Hepatocyte (in vitro differentiated cells): ENCODE measurements at regions not wholly inside any gene's neighbourhood (a gene's known extent, or its start where the extent isn't known, plus 50 kb on each side); places are given as distances from the start of the nearest gene placed in this dataset.

Source experiments
- DNase-seq: peaks from one replicate; pipeline ENCODE4 v3.0.0-alpha.2; 2016; ENCODE audit warnings: low spot score
- H2AFZ ChIP-seq: fragments of 200-600 bp; sonication (generic); 2 replicates; pipeline ENCODE4 v1.6.0; 2016; ENCODE audit warnings: antibody characterized with exemption, mild to moderate bottlenecking
- H3K27ac ChIP-seq: fragments of 200-600 bp; sonication (generic); 2 replicates; pipeline ENCODE4 v1.5.1; 2016; ENCODE audit warnings: mild to moderate bottlenecking
- H3K27me3 ChIP-seq: fragments of 200-600 bp; sonication (generic); 2 replicates; pipeline ENCODE4 v1.6.1; 2016
- H3K36me3 ChIP-seq: fragments of 200-600 bp; sonication (generic); replicated peaks from 2 replicates; pipeline ENCODE4 v1.5.1; 2016; ENCODE audit warnings: low read depth; ENCODE audit not compliant: insufficient read depth
- H3K4me1 ChIP-seq: fragments of 200-600 bp; sonication (generic); 2 replicates; pipeline ENCODE4 v1.5.1; 2016; ENCODE audit warnings: mild to moderate bottlenecking, moderate library complexity; ENCODE audit not compliant: insufficient read depth
- H3K4me2 ChIP-seq: fragments of 200-600 bp; sonication (generic); 2 replicates; pipeline ENCODE4 v1.6.0; 2016
- H3K4me3 ChIP-seq: fragments of 200-600 bp; sonication (generic); 2 replicates; pipeline ENCODE4 v1.5.1; 2016; ENCODE audit warnings: mild to moderate bottlenecking
- H3K79me2 ChIP-seq: fragments of 200-600 bp; sonication (generic); 2 replicates; pipeline ENCODE4 v1.6.0; 2017; ENCODE audit warnings: mild to moderate bottlenecking
- H3K9me2 ChIP-seq: fragments of 200-600 bp; sonication (generic); replicated peaks from 2 replicates; pipeline ENCODE4 v1.6.0; 2017; ENCODE audit warnings: mild to moderate bottlenecking; ENCODE audit not compliant: insufficient read depth
- H3K9me3 ChIP-seq: fragments of 200-600 bp; sonication (generic); 2 replicates; pipeline ENCODE4 v1.5.1; 2016; ENCODE audit warnings: low read depth, mild to moderate bottlenecking
- H4K20me1 ChIP-seq: fragments of 200-600 bp; sonication (generic); 2 replicates; pipeline ENCODE4 v1.6.0; 2016; ENCODE audit warnings: mild to moderate bottlenecking; ENCODE audit not compliant: insufficient read depth, poor library complexity, severe bottlenecking
- EZH2 ChIP-seq: fragments of 200-600 bp; sonication (generic); IDR thresholded peaks from 2 replicates; pipeline ENCODE4 v1.6.1; 2016; ENCODE audit warnings: antibody characterized with exemption, mild to moderate bottlenecking, borderline replicate concordance
- EZH2phosphoT487 ChIP-seq: fragments of 200-600 bp; sonication (generic); IDR thresholded peaks from one replicate; pipeline ENCODE4 v1.6.1; 2018; ENCODE audit warnings: antibody characterized with exemption, mild to moderate bottlenecking, low read depth, moderate library complexity; ENCODE audit not compliant: unreplicated experiment, severe bottlenecking
- WGBS: methylation state at CpG from one replicate; pipeline ENCODE4 v1.1.6; 2016; ENCODE audit warnings: low lambda C conversion rate; ENCODE audit errors: missing lambda C conversion rate; 5-methylcytosine and 5-hydroxymethylcytosine counted together
- TF ChIP-seq, protein P1 (sequence below): fragments of 200-600 bp; sonication (generic); IDR thresholded peaks from 2 replicates; pipeline ENCODE4 v1.5.1; 2016; ENCODE audit warnings: antibody characterized with exemption, mild to moderate bottlenecking; ENCODE audit not compliant: poor library complexity

- no peak overlapping the region for H3K27ac ChIP-seq
- H3K9me2 ChIP-seq, result no peaks in the 10 kb centered on the region
- no peaks in the 10 kb centered on the region for H3K27me3 ChIP-seq
- no peaks in the 10 kb centered on the region for H3K36me3 ChIP-seq
- H4K20me1 ChIP-seq, result no peaks in the 10 kb centered on the region
- no peaks in the 10 kb centered on the region for H3K4me1 ChIP-seq
- DNase-seq, result peak; percentile 49
- H3K4me2 ChIP-seq, result no peak overlapping the region
- no peaks in the 10 kb centered on the region for H3K9me3 ChIP-seq
- TF ChIP-seq, protein P1, sequence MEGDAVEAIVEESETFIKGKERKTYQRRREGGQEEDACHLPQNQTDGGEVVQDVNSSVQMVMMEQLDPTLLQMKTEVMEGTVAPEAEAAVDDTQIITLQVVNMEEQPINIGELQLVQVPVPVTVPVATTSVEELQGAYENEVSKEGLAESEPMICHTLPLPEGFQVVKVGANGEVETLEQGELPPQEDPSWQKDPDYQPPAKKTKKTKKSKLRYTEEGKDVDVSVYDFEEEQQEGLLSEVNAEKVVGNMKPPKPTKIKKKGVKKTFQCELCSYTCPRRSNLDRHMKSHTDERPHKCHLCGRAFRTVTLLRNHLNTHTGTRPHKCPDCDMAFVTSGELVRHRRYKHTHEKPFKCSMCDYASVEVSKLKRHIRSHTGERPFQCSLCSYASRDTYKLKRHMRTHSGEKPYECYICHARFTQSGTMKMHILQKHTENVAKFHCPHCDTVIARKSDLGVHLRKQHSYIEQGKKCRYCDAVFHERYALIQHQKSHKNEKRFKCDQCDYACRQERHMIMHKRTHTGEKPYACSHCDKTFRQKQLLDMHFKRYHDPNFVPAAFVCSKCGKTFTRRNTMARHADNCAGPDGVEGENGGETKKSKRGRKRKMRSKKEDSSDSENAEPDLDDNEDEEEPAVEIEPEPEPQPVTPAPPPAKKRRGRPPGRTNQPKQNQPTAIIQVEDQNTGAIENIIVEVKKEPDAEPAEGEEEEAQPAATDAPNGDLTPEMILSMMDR, result peak; percentile 56
- no peak for TF ChIP-seq EZH2phosphoT487
- no peaks in the 10 kb centered on the region for H3K79me2 ChIP-seq
- no peak overlapping the region for H2AFZ ChIP-seq
- no peak overlapping the region for H3K4me3 ChIP-seq
- WGBS, result 72% methylated on average over 1 of the region's 1 CpG
Observed at GRCh38 chr5:117590944-117591343, 1016.3 kb upstream of the SEMA6A start.

DNA sequence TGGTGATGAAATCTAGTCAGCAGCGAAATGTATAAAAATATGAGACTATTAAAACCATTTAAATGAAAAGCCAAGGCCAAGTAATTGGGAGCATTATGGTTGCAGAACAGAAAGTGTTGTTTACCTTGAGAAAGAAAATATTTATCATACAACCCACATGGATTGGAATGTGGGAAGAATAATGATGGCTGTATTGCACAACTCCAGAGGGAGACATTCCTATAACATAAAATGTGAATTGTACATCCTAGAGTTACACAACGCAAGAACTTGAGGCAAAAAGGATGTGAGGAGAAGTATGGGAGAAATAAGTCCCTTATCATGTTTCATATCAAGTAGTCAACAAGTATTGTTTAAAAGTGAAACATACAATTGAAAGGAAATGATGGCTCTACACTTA, 1014.0 kb upstream of the SEMA6A start:
- no peak overlapping the region for H2AFZ ChIP-seq
- no peak overlapping the region for H3K4me2 ChIP-seq
- H3K79me2 ChIP-seq, result no peaks in the 10 kb centered on the region
- no peaks in the 10 kb centered on the region for H3K9me3 ChIP-seq
- no peak for DNase-seq
- no peaks in the 10 kb centered on the region for H3K4me1 ChIP-seq
- H4K20me1 ChIP-seq, result no peaks in the 10 kb centered on the region
- TF ChIP-seq, protein P1, result no peak
- no peak for TF ChIP-seq EZH2phosphoT487
- no peak for TF ChIP-seq EZH2
- no peaks in the 10 kb centered on the region for H3K27me3 ChIP-seq
- no peaks in the 10 kb centered on the region for H3K36me3 ChIP-seq
- H3K4me3 ChIP-seq, result no peak overlapping the region
- no peaks in the 10 kb centered on the region for H3K9me2 ChIP-seq
- H3K27ac ChIP-seq, result no peak overlapping the region
- WGBS, result 89% methylated on average over 2 of the region's 2 CpGs

GRCh38 chr5:117587111-117587510, 1012.5 kb upstream of the SEMA6A start:
- H3K4me1 ChIP-seq, result no peaks in the 10 kb centered on the region

More at GRCh38 chr5:117587111-117587510, 1012.5 kb upstream of the SEMA6A start:
- Histone ChIP-seq H3K9me3 (no peaks in the 10 kb centered on the region), H3K4me3 (no peak overlapping the region), H3K27me3 (no peaks in the 10 kb centered on the region), H4K20me1 (no peaks in the 10 kb centered on the region), H3K36me3 (no peaks in the 10 kb centered on the region), H3K4me2 (no peak overlapping the region), H3K79me2 (no peaks in the 10 kb centered on the region), H3K27ac (no peak overlapping the region), H3K9me2 (no peaks in the 10 kb centered on the region), H2AFZ (no peak overlapping the region)
- WGBS, result 96% methylated on average over 1 of the region's 1 CpG
- TF ChIP-seq, protein P1, result no peak
- TF ChIP-seq EZH2phosphoT487 (no peak), EZH2 (no peak)
- no peak for DNase-seq
